ENCODE measurements at regions not wholly inside any gene's neighbourhood (a gene's known extent, or its start where the extent isn't known, plus 50 kb on each side); places are given as distances from the start of the nearest gene placed in this dataset.

GRCh38 chr1:43043695-43044094 lies 85.0 kb upstream of the SLC2A1 start:
- WGBS, 2 donors (ENCODE audit: low coverage in 1 of 2): 74 to 100% methylated on average over 2 to 4 of the region's 5 CpGs
- H3K36me3 ChIP-seq: no peaks in the 10 kb centered on the region
- H3K4me1 ChIP-seq: no peaks in the 10 kb centered on the region
- no peak overlapping the region for H3K4me3 ChIP-seq
- ATAC-seq: no peak
- H3K9me3 ChIP-seq: no peaks in the 10 kb centered on the region
- TF ChIP-seq POLR2AphosphoS5 (IDR thresholded peaks at IDR 0.05) (no peak), POLR2A (IDR thresholded peaks at IDR 0.05) (no peak), CTCF (IDR thresholded peaks at IDR 0.05) (no peak), EP300 (IDR thresholded peaks at IDR 0.05) (no peak)
- H3K27ac ChIP-seq: no peak overlapping the region
- H3K27me3 ChIP-seq: peaks cover 4% of the 10 kb centered on the region

GRCh38 chr1:43042773-43043457 lies 84.2 kb upstream of the SLC2A1 start:
- 81 to 87% methylated on average over 3 of the region's 3 CpGs for WGBS, 2 donors (ENCODE audit: low coverage in 1 of 2)
- H3K9me3 ChIP-seq: no peaks in the 10 kb centered on the region
- no peaks in the 10 kb centered on the region for H3K4me1 ChIP-seq
- no peak for ATAC-seq
- H3K36me3 ChIP-seq: no peaks in the 10 kb centered on the region
- H3K27ac ChIP-seq: no peak overlapping the region
- no peak overlapping the region for H3K4me3 ChIP-seq
- peaks cover 4% of the 10 kb centered on the region for H3K27me3 ChIP-seq
- TF ChIP-seq CTCF (IDR thresholded peaks at IDR 0.05) (no peak), POLR2A (IDR thresholded peaks at IDR 0.05) (no peak), POLR2AphosphoS5 (IDR thresholded peaks at IDR 0.05) (no peak), EP300 (IDR thresholded peaks at IDR 0.05) (no peak)

- peaks cover 4% of the 10 kb centered on the region for H3K27me3 ChIP-seq
- WGBS, 2 donors (ENCODE audit: low coverage in 1 of 2): 94 to 100% methylated on average over 2 to 3 of the region's 4 CpGs
These were observed 83.5 kb upstream of the SLC2A1 start for GRCh38 chr1:43042127-43042526.

GRCh38 chr1:43041591-43041990 lies 82.9 kb upstream of the SLC2A1 start:
- WGBS, 2 donors (ENCODE audit: low coverage in 1 of 2): 67 to 100% methylated on average over 1 of the region's 3 CpGs
- Histone ChIP-seq H3K36me3 (no peaks in the 10 kb centered on the region), H3K27ac (no peak overlapping the region), H3K9me3 (no peaks in the 10 kb centered on the region), H3K4me3 (no peak overlapping the region), H3K4me1 (no peaks in the 10 kb centered on the region), H3K27me3 (peaks cover 4% of the 10 kb centered on the region)
- no peak for TF ChIP-seq POLR2A (IDR thresholded peaks at IDR 0.05)
- no peak for TF ChIP-seq EP300 (IDR thresholded peaks at IDR 0.05)
- TF ChIP-seq POLR2AphosphoS5 (IDR thresholded peaks at IDR 0.05): no peak
- TF ChIP-seq CTCF (IDR thresholded peaks at IDR 0.05): no peak
- ATAC-seq: no peak

More at GRCh38 chr1:43042127-43042526, 83.5 kb upstream of the SLC2A1 start:
- no peak for TF ChIP-seq POLR2AphosphoS5 (IDR thresholded peaks at IDR 0.05)
- TF ChIP-seq POLR2A (IDR thresholded peaks at IDR 0.05): no peak
- no peak for TF ChIP-seq EP300 (IDR thresholded peaks at IDR 0.05)
- TF ChIP-seq CTCF (IDR thresholded peaks at IDR 0.05): no peak
- Histone ChIP-seq H3K36me3 (no peaks in the 10 kb centered on the region), H3K4me3 (no peak overlapping the region), H3K4me1 (no peaks in the 10 kb centered on the region), H3K27ac (no peak overlapping the region), H3K9me3 (no peaks in the 10 kb centered on the region)
- no peak for ATAC-seq

Measured in gastroesophageal sphincter (tissue), 4 donors.